HL-60/S4 (cell line): ENCODE measurements at regions not wholly inside any gene's neighbourhood (a gene's known extent, or its start where the extent isn't known, plus 50 kb on each side); places are given as distances from the start of the nearest gene placed in this dataset.
"Not testable (repeated sequence)": the region's sequence is repeated elsewhere in the genome, so short reads cannot be mapped to it uniquely, and the experiment has no call there.

Experiments
- in situ Hi-C: fragments of 300-500 bp; cut with MboI; formaldehyde crosslinking; loops from 2 replicates; pipeline ENCODE4 v1.14.3; 2022; ENCODE audit warnings: low sequenced_read_pairs

- in situ Hi-C loops, result not testable (repeated sequence)
These were observed 191.6 kb upstream of the MGAT5 start for GRCh38 chr2:134062235-134062634.

- in situ Hi-C loops, result not testable (repeated sequence)
These were observed 190.0 kb upstream of the MGAT5 start for GRCh38 chr2:134063916-134064315.

DNA sequence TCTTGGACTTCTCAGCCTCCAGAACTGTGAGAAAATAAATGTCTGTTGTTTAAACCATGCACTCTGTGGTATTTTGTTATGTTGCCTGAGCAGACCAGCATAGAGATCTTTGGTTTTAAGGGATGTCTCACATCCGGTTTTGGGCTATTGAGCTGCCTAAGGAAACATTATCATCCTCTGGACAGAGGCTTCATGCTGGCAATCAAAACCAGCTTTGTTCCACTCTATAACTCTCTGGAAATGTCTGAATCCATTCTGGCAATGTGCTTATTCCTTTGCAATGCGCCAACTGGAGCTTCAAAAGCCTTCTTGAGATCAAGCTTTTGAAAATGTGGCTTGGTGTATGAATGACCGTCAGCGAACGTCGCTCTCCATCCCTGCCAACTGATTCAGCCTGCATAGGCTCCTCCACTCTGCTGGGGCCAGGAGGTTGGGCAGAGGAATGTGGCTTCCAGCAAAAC is 183.6 kb upstream of the MGAT5 start:
- in situ Hi-C loops, result no loop called here

- in situ Hi-C loops, result no loop called here
These were observed 181.5 kb upstream of the MGAT5 start for GRCh38 chr2:134072341-134072740.

DNA sequence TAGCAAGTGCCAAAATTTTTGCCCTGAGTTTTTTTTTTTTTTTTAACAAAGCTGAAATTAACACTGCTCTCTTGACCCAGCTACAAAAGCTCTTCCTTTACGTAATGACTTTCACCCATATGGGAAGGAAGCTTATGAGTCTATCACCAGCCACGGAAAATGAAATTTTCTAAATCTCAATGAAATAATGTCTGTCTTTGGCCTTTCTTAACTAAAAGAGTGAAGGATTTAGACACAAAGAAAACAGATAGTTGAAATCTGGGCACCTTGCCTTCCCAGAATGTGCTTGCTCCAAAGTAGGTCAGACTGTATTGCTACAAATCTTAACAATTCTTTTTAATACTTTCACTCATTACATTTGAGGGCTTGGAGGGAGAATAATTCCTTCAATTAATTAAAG is 180.8 kb upstream of the MGAT5 start:
- in situ Hi-C loops, result no loop called here

GRCh38 chr2:134074619-134075018 is 179.3 kb upstream of the MGAT5 start:
- in situ Hi-C loops, result no loop called here

GRCh38 chr2:134075204-134075603 is 178.7 kb upstream of the MGAT5 start:
- in situ Hi-C loops, result no loop called here

- in situ Hi-C loops, result no loop called here
These were observed 175.5 kb upstream of the MGAT5 start for GRCh38 chr2:134078354-134078753.

DNA sequence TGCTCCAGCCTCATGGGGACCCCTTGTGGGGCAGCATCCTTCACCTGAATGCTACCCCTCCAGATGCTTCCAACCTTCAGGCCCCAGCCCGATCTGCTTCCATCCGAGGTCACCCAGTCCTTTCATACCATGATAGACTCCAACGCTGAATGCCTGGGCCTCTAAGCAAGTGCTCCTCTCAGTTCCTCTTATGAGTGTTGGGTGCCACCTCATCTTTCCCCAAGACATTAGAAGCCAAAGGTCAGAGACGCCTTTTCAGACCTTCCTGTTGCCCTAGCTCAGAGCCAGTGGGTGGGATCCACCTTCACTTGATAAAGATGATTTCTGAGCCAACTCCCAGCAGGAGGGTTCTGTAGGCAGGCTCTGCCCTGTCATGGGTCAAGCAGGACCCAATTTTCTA is 174.5 kb upstream of the MGAT5 start:
- in situ Hi-C loops, result no loop called here

GRCh38 chr2:134080386-134081089 is 173.3 kb upstream of the MGAT5 start:
- in situ Hi-C loops, result no loop called here

DNA sequence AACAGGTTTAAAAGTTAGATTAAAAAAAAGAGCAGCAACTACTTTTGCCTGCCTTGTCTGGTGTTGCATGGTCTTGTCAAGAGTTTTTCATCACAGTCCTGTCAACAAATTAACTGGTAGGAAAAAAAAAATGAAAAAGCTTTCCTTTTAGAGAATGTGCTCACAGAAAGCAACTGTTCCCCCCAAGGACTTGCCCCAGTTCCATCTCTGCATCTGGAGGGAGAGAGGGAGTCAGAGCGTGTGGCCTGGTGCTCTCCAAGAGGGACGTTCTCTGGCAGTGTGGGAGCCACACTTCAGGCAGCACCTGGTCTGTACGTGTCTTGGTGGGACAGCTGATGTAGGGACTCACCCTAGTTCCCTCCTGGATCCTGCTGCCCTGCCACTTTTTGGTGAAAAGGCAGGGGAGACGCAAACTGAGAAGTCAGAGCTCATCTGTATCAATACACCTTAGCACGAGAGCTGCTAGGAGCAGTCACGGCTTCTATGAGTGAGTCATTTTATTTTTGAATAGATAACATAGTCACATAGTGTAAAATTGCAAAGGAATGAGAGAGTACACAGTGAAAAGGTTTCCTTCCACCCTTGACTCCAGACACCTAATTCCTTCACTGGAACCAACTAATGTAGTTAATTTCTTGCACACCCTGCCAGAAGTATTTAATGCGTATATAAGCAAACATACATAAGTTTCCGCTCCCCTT is 172.5 kb upstream of the MGAT5 start:
- in situ Hi-C loops, result no loop called here

DNA sequence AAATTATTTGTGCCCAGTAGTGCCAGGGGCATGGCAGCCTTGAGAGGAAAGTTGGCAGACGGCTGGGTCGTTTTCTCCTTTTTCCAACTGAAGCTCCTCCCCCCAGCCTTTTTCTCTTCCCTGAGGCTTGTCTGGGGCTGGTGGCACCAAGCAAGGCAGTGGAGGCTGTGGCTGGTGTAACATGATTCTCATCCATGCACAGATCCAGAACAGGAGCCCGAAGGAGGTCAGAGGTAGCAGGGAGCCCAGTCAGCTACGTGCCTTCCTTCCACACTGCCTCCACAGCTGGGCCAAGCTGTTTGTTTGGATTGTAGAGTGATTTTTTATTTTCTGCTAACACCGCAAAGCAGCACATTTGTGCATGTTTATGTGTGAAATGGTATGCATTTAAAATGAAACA is 170.3 kb upstream of the MGAT5 start:
- in situ Hi-C loops, result no loop called here

DNA sequence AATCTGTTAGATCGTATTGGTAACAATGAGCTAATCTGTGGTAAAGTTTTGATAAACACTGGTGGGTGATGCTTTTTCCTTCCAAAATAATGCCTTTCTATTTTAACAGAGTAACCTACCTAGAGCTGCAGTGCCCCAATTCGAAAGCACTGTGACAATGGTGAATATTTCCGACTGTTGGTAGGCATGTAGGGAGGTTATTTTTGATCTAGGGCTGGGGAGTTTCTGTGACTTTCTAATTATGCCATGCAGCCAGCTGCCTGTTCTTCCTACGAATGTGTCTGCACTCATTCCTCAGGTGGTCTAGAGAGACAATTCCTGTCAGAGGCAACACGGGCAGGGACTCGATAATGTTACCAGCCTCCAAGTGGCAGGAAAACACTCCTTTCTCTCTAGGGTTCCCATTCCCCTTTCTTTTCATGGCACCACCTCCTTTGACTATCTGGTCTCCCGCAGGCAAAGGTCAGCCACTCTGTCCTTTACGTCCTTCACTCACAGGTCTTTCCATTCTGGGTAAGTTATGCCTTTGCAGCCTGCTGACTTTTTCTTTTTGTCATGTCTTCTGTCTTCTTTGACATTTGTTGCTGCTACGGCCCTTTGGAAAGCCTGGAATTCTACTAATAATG is 167.2 kb upstream of the MGAT5 start:
- in situ Hi-C loops, result no loop called here

DNA sequence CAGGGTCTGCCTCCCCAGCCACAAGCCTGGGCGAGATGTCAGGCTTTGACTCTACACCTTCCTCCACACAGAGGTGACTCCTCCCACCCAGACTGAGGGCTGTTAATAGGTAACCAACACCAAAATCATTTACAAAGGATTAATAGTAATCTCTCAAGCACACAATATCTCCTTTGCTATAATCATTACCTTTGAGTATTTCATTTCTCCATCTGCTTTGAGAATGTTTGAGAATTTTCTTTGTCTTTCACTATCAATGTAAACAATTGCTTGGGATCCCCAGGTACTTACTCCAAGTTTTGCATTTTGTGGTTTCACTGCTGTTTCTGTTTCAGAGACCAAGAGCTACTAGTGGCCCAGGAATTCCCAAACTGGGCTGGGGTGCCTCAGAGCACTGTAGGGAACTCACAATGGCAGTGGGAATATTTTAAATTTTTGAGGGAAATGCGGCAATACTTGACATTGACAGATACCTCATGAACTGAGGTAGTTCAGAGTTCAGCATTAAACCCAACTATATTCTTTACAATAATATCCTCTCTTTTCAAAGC is 166.4 kb upstream of the MGAT5 start:
- in situ Hi-C loops, result no loop called here

- in situ Hi-C loops, result no loop called here
These were observed 164.4 kb upstream of the MGAT5 start for GRCh38 chr2:134089454-134089853.

DNA sequence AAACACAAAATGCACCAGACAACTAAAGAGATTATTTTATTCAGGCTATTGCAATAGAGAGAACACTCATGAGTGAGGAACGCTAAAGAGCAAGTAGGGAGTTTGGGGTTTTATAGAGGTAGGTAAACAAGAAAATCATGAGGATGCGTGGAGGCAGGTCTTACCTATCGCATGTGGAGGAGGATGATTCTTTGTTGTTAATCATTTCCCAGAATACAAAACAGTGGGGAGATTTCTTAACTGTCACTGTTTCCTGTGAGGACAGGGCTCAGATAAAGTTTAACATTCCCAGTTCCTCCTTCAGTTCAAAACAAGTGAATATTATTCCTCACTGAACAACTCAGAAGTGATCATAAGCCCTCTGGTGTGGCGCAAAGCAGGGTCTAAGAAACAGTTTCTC is 156.1 kb upstream of the MGAT5 start:
- in situ Hi-C loops, result no loop called here

- in situ Hi-C loops, result no loop called here
These were observed 155.6 kb upstream of the MGAT5 start for GRCh38 chr2:134098321-134098720.

- in situ Hi-C loops, result no loop called here
These were observed 154.6 kb upstream of the MGAT5 start for GRCh38 chr2:134099273-134099672.

DNA sequence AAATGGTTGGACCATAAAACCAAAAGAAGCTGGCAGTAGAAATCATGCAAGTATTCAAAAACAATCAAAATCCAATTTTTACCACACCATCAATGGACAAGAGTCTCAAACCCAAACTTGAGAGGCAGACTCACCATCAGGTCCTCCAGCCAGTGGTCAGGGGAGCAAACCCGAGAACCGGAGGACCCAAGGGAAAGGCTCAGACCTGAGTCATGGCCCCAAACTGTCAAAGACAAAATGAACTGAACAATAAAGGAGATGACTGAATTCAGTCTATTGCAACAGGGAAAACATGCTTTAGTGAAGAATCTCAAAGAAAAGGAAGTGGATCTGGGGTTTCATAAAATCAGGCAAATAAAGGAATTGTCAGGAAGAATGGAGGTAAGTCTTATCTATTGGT is 150.7 kb upstream of the MGAT5 start:
- in situ Hi-C loops, result loop anchor here (25.0 kb wide), 1 partner anchor 109 kb away; no protein-coding TSS in a partner anchor

- in situ Hi-C loops, result loop anchor here (25.0 kb wide), 1 partner anchor 108 kb away; no protein-coding TSS in a partner anchor
These were observed 149.1 kb upstream of the MGAT5 start for GRCh38 chr2:134104754-134105153.

DNA sequence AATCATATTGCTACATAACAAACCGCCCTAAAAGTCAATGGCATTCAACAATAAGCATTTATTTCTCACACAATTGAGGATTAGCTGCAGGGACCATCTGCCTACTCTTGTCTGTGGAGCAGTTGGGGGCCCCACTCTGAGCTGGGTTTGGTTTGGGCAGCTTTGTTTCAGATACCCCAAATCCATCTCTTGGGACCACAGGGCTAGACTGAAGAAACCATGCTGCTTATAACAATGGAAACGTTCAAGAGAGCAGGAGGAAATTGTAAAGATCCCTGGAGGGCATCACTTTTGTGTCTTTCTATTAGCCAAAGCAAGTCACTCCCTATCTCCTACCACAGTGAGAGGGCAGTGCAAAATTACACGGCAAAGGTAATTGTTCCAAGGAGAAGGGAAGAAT is 146.5 kb upstream of the MGAT5 start:
- in situ Hi-C loops, result loop anchor here (25.0 kb wide), 1 partner anchor 105 kb away; no protein-coding TSS in a partner anchor
